OCI-LY1 (cell line): ENCODE measurements at regions not wholly inside any gene's neighbourhood (a gene's known extent, or its start where the extent isn't known, plus 50 kb on each side); places are given as distances from the start of the nearest gene placed in this dataset.

Source experiments
- H2AFZ ChIP-seq: fragments of 200-600 bp; sonication (generic), shearing (Covaris generic); 2 replicates; pipeline ENCODE4 v1.6.0; 2014; ENCODE audit warnings: antibody characterized with exemption, mild to moderate bottlenecking, low read length
- H3F3A ChIP-seq: fragments of 200-600 bp; sonication (generic), shearing (Covaris generic); 2 replicates; pipeline ENCODE4 v1.6.0; 2014; ENCODE audit warnings: mild to moderate bottlenecking, antibody characterized with exemption, low read length, moderate library complexity; ENCODE audit not compliant: insufficient read depth
- H3K27ac ChIP-seq: fragments of 200-600 bp; sonication (generic); 2 replicates; pipeline ENCODE4 v1.5.1; 2014; ENCODE audit warnings: low read length, mixed run types, mild to moderate bottlenecking, low read depth; ENCODE audit not compliant: poor library complexity, severe bottlenecking
- H3K27me3 ChIP-seq: fragments of 200-600 bp; sonication (generic); 2 replicates; pipeline ENCODE4 v1.6.0; 2014; ENCODE audit warnings: antibody characterized with exemption, mild to moderate bottlenecking, low read length, moderate library complexity; ENCODE audit not compliant: insufficient read depth
- H3K36me3 ChIP-seq: fragments of 200-600 bp; sonication (generic); 2 replicates; pipeline ENCODE4 v1.6.1; 2014; ENCODE audit warnings: mild to moderate bottlenecking, antibody characterized with exemption, low read length, moderate library complexity, mixed read lengths; ENCODE audit not compliant: insufficient read depth
- H3K4me1 ChIP-seq: fragments of 200-600 bp; sonication (generic); 2 replicates; pipeline ENCODE4 v1.5.1; 2014; ENCODE audit warnings: mild to moderate bottlenecking, low read length, moderate library complexity; ENCODE audit not compliant: insufficient read depth, severe bottlenecking
- H3K4me2 ChIP-seq: fragments of 200-600 bp; sonication (generic), shearing (Covaris generic); 2 replicates; pipeline ENCODE4 v1.6.1; 2014; ENCODE audit warnings: low read length
- H3K4me3 ChIP-seq: fragments of 200-600 bp; sonication (generic); 2 replicates; pipeline ENCODE4 v1.5.1; 2014; ENCODE audit warnings: low read length, low read depth, mild to moderate bottlenecking, mixed read lengths; ENCODE audit not compliant: poor library complexity, severe bottlenecking
- H3K79me2 ChIP-seq: fragments of 200-600 bp; shearing (Covaris generic); 2 replicates; pipeline ENCODE4 v1.6.1; 2016; ENCODE audit warnings: mixed run types, low read length, mixed read lengths; ENCODE audit not compliant: insufficient read depth
- H3K9ac ChIP-seq: fragments of 200-600 bp; sonication (generic), shearing (Covaris generic); 2 replicates; pipeline ENCODE4 v1.6.1; 2014; ENCODE audit warnings: mild to moderate bottlenecking, low read length, mixed read lengths
- H3K9me2 ChIP-seq: fragments of 200-600 bp; sonication (generic), shearing (Covaris generic); 2 replicates; pipeline ENCODE4 v1.6.1; 2014; ENCODE audit warnings: low read depth, mild to moderate bottlenecking, low read length, mixed read lengths
- H3K9me3 ChIP-seq: fragments of 200-600 bp; shearing (Covaris generic); 2 replicates; pipeline ENCODE4 v1.6.1; 2014; ENCODE audit warnings: low read length, mixed read lengths
- H4K20me1 ChIP-seq: fragments of 200-600 bp; sonication (generic), shearing (Covaris generic); 2 replicates; pipeline ENCODE4 v1.6.0; 2016; ENCODE audit warnings: mild to moderate bottlenecking, low read length; ENCODE audit not compliant: insufficient read depth
- CTCF ChIP-seq: fragments of 200-600 bp; sonication (generic), shearing (Covaris generic); IDR thresholded peaks from 2 replicates; pipeline ENCODE4 v1.5.1; 2017; ENCODE audit warnings: mild to moderate bottlenecking, antibody characterized with exemption, low read length, moderate library complexity, mixed read lengths
- EZH2 ChIP-seq: fragments of 200-600 bp; sonication (generic), shearing (Covaris generic); IDR thresholded peaks from 2 replicates; pipeline ENCODE4 v1.8.0; 2017; ENCODE audit warnings: borderline replicate concordance, mixed run types, mild to moderate bottlenecking, antibody characterized with exemption, low read length, moderate library complexity, mixed read lengths

- H3K79me2 ChIP-seq = no peaks in the 10 kb centered on the region
- TF ChIP-seq CTCF = no peak
- TF ChIP-seq EZH2 = no peak
Measured at GRCh38 chr6:138564170-138564721, 65.0 kb upstream of the NHSL1 start.

GRCh38 chr6:138567052-138567451 is 67.8 kb upstream of the NHSL1 start:
- H2AFZ ChIP-seq = no peak overlapping the region
- no peaks in the 10 kb centered on the region for H3K27me3 ChIP-seq
- H4K20me1 ChIP-seq = no peaks in the 10 kb centered on the region
- H3K4me1 ChIP-seq = no peaks in the 10 kb centered on the region
- H3F3A ChIP-seq = no peaks in the 10 kb centered on the region
- H3K36me3 ChIP-seq = no peaks in the 10 kb centered on the region
- H3K4me3 ChIP-seq = no peak overlapping the region
- H3K79me2 ChIP-seq = no peaks in the 10 kb centered on the region
- no peak overlapping the region for H3K9ac ChIP-seq
- H3K9me3 ChIP-seq = no peaks in the 10 kb centered on the region
- no peak for TF ChIP-seq CTCF
- TF ChIP-seq EZH2 = no peak
- H3K27ac ChIP-seq = no peak overlapping the region
- no peaks in the 10 kb centered on the region for H3K9me2 ChIP-seq
- H3K4me2 ChIP-seq = no peak overlapping the region

More at GRCh38 chr6:138564170-138564721, 65.0 kb upstream of the NHSL1 start:
- H3K4me2 ChIP-seq = no peak overlapping the region
- no peaks in the 10 kb centered on the region for H3K27me3 ChIP-seq
- no peaks in the 10 kb centered on the region for H3K9me2 ChIP-seq
- no peaks in the 10 kb centered on the region for H3K4me1 ChIP-seq
- H3K27ac ChIP-seq = no peak overlapping the region
- no peak overlapping the region for H2AFZ ChIP-seq
- no peaks in the 10 kb centered on the region for H4K20me1 ChIP-seq
- no peak overlapping the region for H3K4me3 ChIP-seq
- no peaks in the 10 kb centered on the region for H3K36me3 ChIP-seq
- no peaks in the 10 kb centered on the region for H3F3A ChIP-seq
- H3K9me3 ChIP-seq = no peaks in the 10 kb centered on the region
- no peak overlapping the region for H3K9ac ChIP-seq

GRCh38 chr6:138568997-138569396 is 69.7 kb upstream of the NHSL1 start:
- H3K4me1 ChIP-seq = no peaks in the 10 kb centered on the region
- H3K4me3 ChIP-seq = no peak overlapping the region
- TF ChIP-seq CTCF = no peak
- no peak for TF ChIP-seq EZH2
- H2AFZ ChIP-seq = no peak overlapping the region
- no peaks in the 10 kb centered on the region for H3F3A ChIP-seq
- no peaks in the 10 kb centered on the region for H3K9me3 ChIP-seq
- H4K20me1 ChIP-seq = no peaks in the 10 kb centered on the region
- no peaks in the 10 kb centered on the region for H3K36me3 ChIP-seq
- no peak overlapping the region for H3K4me2 ChIP-seq
- no peaks in the 10 kb centered on the region for H3K9me2 ChIP-seq
- H3K27ac ChIP-seq = no peak overlapping the region
- no peak overlapping the region for H3K9ac ChIP-seq
- H3K79me2 ChIP-seq = no peaks in the 10 kb centered on the region
- H3K27me3 ChIP-seq = no peaks in the 10 kb centered on the region
